Effector CD4-positive, alpha-beta T cell (primary cell): ENCODE measurements at regions not wholly inside any gene's neighbourhood (a gene's known extent, or its start where the extent isn't known, plus 50 kb on each side); places are given as distances from the start of the nearest gene placed in this dataset.
"Not testable (repeated sequence)": the region's sequence is repeated elsewhere in the genome, so short reads cannot be mapped to it uniquely, and the experiment has no call there.

Experiments used
- DNase-seq: peaks from one replicate; pipeline ENCODE4 v3.0.0-alpha.2; 2020

DNA sequence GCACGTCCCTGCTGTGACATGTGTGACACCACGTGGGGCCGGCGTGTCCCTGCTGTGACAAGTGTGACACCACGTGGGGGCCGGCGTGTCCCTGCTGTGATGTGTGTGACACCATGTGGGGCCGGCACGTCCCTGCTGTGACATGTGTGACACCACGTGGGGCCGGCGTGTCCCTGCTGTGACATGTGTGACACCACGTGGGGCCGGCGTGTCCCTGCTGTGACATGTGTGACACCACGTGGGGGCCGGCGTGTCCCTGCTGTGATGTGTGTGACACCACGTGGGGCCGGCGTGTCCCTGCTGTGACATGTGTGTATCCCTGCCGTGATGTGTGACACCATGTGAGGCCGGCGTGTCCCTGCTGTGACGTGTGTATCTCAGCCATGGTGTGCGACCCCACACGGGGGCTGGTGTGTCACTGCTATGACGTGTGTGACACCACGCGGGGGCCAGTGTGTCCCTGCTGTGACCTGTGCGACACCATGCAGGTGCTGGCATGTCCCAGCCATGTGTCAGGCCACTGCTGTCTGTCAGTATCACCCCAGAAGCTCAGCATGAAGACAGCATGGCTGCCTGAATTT lies 401.7 kb downstream of the SMOC2 start:
- not testable (repeated sequence) for DNase-seq

DNA sequence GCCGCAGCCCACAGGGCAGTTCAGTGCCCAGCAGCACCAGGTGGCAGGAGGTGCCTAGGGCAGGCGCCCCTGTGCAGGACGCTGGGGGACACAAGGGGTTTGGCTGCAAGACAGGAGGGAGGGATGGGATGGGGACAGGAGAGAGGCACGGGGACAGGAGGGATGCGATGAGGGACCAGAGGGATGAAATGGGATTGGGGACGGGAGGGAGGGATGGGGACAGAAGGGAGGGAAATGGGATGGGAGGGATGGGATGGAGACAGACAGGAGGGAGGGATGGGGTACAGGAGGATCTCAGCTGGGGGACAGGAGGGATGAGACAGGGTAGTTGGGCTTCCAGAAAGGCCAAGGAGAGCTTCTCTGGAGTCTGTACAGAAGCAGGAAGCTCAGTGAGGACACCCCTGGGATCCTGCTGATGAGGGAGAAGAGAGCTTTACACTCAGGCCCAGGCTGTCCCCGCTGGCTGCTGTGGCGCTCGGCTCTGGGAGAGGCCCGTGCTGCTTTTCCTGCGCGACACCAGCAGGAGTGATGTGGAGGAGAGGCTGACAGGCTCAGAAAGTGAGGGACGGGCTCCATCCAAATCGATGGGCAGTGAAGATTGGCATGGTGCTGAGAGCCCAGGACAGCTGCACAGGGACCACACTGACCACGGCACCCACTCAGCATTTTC lies 400.8 kb downstream of the SMOC2 start:
- DNase-seq, result no peak

DNA sequence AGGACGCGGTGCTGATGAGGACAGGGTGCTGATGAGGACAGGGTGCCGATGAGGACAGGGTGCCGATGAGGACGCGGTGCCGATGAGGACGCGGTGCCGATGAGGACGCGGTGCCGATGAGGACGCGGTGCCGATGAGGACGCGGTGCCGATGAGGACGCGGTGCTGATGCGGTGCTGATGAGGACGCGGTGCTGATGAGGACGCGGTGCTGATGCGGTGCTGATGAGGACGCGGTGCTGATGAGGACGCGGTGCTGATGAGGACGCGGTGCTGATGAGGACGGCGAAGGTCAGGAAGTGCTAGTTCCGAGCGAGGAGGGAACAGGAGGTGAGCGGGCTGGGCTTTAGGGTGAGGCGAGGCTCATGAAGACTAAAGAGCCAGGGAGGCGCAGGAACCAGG lies 399.9 kb downstream of the SMOC2 start:
- DNase-seq, result not testable (repeated sequence)

DNA sequence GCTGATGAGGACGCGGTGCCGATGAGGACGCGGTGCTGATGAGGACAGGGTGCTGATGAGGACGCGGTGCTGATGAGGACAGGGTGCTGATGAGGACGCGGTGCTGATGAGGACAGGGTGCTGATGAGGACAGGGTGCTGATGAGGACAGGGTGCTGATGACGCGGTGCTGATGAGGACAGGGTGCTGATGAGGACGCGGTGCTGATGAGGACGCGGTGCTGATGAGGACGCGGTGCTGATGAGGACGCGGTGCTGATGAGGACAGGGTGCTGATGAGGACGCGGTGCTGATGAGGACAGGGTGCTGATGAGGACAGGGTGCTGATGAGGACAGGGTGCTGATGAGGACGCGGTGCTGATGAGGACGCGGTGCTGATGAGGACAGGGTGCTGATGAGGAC lies 399.3 kb downstream of the SMOC2 start:
- DNase-seq, result not testable (repeated sequence)

DNA sequence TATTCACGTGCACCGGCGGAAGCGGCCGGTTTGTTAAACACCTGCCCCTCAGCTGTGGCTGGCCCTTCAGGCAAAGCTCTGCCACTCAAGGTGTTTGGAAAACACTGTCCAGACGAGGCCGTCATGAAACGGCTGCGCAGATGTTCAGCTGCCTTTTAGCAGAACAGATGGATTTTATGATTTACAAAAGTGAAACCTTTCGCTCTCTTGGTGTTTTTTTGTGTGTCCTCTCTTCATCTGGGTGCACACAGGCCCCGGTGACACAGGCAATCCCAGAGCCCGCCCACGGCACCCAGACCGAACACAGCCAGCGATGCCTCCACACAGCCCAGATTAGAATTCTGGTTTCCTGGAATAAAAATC lies 397.0 kb downstream of the SMOC2 start:
- DNase-seq, result no peak

DNA sequence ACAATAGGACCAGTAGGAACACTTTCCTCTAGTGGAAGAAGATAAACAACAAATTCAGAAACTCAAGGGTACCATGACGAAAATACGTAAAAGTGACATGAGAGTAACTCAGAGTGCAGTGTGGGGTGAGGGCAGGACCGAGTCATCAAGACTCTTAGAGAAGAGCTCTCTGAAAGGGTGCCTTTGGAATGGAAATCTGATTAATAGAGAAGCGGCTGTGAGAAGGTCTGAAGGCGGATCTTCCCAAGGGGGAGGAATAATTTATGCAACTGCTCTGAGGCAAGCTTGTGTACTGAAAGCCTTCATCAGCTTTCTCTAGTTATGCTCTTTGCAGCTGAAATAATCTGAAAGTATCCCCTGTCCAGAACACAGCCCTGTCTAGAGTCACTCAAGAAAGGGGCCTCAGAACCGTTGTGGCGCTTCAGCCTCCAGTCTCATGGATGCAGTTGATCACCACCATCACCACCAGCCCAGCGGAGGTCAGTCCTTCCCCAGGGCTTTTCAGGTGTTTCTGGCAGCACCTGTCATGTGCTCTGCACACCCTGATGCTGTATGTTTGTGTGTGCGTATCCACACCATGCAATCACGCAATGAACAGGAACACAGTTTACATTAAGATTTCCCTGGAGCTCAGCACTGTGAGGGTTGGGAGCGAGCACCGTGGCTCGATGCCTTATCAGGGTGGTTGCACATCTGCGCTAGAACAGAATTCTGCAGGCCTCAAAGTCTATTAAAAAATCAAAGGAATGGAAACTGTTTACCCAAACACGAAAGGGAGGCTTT lies 396.5 kb downstream of the SMOC2 start:
- no peak for DNase-seq

DNA sequence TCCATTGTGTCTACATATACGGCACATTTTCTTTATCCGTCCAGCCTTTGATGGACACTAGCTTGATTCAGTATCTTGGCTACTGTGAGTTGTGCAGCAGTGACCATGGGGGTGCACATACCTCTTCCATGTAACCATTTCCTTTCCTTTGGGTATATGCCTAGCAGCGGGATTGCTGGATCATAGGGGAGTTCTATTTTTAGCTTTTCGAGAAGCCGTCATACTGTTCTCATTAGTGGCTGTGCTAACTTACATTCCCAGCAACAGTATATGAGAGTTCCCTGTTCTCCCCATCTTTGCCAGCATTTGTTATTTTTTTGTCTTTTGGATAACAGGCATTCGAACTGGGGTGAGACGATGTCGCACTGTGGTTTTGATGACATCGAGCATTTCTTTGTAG lies 395.0 kb downstream of the SMOC2 start:
- no peak for DNase-seq

DNA sequence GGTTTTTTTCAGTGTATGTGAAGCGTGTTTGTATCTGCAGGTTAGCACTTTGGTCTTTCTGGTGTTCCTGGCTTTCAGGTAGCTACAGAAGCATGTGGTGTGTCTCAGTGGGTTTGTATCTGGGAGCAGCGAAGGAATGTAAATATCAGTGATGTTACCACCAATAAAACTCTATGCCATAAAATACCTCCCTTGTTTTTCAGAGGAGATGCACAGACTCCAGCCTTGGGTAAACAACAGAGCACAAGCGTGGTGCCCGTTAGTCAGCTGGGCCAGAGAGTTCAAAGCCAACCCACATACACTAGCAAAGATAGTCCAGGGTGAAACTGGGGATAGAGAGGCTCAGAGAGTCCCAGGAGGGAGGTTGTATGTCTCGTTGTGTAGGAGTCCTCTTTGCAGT lies 393.8 kb downstream of the SMOC2 start:
- DNase-seq, result no peak

DNA sequence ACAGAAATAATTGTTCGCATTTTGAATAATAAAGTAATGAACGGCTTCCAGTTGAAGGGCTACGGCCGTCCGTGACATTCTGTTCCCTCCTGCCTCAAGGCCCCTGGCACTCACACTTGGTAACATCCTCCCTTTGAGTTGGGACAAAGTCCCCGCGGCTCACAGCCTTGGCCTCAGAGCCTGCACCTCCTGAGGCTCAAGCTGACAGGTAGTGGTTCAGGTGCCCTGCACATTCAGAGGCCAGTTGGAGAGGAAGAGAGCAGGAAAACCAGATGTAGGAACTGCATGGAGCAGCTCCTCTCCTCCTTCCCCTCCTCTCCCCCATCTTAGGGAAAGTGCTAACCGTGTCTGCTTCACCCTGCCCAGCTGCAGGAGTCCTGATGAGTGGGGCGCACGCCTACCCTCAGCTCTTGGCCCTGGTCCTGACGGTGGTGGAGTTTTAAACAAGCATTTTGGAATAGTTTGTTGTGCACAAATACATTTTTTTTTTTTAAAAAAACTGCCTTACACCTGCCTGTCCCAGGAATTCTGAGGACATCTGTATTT lies 393.1 kb downstream of the SMOC2 start:
- DNase-seq, result no peak

DNA sequence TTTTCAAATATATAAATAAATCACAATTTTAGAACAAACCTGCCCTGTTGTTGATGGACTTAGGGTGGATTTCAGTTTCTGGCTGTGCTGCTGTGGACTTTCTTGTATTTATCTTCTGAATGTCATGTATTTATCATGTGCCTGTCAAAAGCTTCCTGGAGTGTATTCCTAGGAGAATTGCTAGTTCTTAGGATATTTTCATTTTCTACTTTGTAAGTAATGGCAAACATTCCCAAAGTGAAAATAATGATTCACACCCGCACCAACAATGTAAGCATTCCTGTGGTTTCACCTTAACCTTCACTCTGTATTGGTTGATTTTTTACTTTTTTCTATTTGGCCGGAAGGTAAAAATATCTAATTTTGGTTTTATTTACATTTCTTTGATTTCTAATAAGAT lies 387.8 kb downstream of the SMOC2 start:
- no peak for DNase-seq

DNA sequence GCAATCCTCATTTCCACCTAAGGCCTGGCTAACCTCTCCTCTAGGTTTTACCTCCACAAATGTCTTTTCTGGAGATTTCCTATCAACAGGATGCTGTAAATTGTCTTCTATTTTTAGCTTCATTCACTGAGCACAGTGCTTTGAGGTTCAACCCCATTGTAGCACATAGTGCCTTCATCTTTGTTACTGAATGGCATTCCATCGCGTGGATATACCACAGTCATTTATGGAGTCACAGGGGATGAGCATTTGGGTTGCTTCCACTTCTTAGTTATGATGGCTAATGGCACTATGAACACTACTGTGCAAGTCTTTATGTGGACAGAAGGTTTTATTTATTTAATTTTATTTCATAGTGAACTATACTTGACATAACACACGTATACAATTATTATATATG lies 387.1 kb downstream of the SMOC2 start:
- no peak for DNase-seq

DNA sequence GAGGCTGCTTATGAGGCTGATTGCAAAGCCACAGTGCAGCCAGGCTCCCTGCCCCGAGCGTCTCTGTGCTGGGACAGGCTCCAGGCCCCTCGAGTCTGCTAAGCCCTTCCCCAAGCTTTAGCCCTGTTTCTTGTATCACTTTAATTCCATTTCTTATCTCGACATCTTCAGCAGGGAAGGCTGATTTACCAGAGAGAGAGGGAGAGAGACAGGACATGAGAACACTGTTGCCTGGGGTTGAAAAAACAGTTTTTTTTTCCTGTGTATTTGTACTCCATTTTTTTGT lies 386.5 kb downstream of the SMOC2 start:
- no peak for DNase-seq

DNA sequence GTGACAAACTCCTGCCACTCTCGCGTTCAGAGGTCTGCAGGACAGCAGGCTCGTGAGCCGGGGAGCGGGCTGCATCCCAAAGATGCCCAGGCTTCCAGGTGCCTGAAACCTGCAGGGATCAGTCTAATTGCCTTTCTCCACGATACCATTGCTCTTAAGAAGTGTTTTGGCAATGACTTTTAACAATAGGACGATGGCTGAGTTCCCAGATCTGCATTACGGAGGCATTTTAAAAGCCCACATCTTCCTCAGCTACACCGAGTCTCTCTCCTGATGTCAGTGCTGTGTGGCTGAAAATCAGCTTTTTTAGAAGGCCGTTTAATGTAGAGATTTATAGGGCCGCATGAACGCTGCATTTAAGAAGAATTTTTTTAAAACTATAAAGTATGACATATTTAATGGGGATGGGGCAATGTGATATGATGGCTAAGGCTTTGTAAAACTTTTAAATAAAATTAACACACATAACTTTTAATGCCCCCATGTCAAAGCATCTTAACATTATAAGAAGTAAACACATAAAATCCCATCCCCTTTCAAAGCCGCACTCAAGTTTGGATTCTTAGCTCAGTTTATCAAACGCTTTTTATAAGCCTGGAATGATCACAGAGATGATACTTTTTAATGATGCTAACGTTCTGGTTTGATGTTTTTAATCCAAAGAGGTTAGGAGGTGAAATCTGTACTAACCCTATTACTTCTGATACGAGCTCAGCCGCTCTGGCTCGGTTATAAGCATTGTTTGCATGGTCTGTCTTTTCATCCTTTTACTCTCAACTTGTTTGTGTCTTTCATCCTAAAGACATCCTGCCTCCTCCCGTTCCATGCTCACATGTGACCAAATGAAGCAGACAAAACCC lies 386.0 kb downstream of the SMOC2 start:
- no peak for DNase-seq

DNA sequence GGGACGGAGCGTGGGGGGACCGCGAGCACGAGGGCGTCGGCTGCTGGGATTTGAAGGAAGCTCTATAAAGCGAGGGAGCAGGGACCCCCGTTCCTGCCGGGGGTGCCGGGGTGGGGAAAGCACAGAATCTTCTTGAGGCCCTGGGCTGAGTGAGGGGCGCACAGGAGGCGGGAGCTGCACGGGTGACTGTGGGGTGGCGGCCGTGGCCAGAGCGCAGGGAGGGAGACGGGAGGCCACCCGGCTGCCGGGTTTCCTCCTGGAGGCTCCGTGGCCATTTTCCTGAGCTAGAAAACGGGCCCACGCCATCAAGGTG lies 385.1 kb downstream of the SMOC2 start:
- no peak for DNase-seq

DNA sequence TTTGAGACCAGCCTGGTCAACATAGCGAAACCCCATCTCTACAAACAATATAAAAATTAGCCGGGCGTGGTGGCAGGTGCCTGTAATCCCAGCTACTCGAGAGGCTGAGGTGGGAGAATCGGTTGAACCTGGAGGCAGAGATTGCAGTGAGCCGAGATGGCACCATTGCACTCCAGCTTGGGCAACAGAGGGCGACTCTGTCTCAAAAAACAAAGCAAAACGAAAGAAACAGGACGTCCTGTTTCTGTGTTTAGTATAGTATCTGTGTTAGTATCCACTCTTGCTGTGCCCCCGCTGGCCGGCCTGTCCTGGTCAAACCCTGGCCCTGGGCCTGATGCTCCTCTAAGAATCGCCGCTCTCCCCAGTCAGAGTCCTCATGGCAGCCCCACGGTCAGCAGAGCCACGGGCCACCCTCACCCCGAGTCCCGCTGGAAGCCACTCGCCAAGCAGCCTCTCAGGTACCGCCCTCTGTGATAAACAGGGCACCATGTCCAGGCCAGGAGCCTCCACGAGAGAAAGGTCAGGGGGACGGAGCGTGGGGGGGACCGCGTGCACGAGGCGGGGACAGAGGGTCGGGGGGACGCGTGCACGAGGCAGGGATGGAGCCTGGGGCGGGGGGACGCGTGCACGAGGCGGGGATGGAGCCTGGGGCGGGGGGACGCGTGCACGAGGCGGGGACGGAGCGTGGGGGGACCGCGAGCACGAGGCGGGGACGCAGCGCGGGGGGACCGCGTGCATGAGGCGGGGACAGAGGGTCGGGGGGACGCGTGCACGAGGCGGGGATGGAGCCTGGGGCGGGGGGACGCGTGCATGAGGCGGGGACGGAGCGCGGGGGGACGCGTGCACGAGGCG lies 384.5 kb downstream of the SMOC2 start:
- no peak for DNase-seq

DNA sequence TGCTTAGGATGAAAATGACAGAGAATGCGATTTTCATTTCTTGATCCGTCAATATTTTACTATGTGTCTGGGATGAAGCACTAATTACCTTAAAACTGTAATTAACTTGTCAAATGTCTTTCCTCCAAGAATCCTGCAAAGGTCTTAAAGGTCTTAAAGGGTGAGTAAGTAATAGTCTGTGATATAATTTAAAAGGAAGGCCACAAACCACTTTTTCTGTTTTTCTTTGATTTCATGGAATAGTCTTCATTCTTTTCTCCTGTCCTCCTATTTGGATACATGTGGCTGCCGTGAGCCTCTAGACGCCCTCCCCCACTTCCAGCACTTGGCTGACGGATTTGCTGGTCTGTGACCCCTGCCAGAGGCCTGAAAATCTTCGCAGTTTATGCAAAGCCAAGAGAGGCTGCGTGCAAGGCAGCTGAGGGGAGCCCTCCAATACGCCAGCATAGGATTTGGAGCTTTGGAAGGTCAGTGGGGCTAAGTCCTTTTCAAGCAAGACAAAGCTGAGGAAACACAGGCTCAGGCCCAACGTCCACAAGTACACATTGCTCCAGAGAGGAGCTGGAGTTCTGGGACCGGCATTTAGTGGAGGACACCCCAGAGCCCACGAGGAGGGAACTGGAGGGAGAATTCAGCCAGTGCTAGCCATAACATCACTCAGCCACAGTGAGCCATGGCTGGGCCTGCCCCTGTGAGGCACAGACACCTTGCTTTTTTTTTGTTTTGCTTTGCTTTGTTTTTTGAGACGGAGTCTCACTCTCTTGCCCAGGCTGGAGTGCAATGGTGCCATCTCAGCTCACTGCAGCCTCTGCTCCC lies 382.6 kb downstream of the SMOC2 start:
- DNase-seq, result no peak

DNA sequence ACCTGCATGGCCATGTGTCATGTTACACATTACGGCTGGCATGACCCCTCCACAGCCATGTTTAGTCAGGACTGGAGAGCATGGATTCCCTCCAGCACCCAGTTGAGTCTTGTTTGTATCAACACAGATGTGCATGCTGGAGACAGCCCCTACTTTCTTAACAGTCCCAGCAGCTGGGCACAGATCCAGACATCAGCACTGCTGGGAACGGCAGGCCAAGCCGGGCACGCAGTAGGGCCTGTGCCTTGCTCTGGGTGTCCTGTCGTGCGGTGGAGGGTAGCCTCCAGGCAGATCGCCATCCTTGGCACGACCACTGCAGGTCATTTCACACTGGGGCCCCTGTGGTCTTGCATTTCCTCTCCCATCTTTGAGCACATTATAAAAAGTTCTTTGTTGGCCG lies 381.4 kb downstream of the SMOC2 start:
- DNase-seq, result no peak

DNA sequence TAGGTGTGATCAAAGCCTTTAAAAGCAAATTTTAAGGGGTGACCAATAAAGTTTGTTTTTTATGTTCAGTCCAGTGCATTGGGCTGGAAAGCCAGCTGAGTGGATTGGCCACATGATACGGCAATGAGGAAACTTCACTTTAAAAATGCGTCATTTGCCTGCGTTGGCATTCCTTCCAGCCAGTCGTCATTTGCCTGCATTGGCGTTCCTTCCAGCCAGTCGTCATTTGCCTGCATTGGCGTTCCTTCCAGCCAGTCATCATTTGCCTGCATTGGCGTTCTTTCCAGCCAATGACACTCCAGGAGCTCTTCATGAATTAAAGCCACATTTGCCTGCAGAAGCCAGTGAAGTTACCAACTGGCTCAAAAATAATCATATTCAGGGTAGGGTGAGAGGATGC lies 378.6 kb downstream of the SMOC2 start:
- no peak for DNase-seq

DNA sequence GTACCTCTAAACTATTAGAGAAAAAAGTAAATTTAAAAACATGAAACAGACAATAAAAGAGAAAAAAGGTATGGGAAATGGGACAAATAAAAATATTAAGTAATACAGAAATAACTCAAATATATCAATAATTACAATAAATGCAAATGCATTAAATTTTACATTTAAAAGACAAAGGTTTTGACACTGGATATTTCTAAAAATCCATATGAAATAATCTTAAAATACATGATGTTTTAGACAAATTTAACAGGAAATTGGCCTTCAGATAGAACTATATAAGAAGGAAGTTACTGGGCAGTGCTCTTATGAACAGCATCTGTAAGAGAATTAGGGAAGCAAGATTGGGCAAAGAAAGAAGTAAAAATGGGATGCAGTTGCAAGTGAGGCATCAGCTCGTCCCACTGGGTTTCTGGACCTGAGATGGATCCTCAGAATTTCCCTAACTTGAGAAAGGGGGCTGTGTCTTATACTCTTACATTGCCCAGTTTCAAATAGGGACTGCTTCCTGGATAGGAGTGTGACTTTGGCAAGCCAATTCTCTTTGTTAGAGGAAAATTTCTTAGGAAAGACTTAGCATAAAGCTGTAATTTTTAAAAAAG lies 376.7 kb downstream of the SMOC2 start:
- no peak for DNase-seq

DNA sequence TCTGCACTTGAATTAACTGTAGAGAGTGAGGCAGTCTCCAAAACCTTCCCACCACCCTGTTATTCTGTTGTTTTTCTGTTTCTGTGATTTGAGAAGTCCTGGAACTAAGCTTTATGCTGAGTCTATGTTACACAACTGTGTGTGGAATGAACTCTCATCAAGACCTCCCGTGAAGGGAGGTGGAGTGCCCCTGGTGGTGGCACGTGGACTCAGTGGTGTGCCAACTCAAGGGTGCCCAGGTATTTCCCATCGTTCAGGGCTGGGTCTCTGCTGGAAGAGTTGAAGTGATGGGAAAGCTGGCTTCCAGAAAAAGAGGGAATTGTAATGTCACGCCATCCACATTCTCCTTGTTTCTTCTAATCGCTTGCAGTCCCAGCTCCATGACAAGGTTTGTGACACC lies 374.2 kb downstream of the SMOC2 start:
- no peak for DNase-seq

DNA sequence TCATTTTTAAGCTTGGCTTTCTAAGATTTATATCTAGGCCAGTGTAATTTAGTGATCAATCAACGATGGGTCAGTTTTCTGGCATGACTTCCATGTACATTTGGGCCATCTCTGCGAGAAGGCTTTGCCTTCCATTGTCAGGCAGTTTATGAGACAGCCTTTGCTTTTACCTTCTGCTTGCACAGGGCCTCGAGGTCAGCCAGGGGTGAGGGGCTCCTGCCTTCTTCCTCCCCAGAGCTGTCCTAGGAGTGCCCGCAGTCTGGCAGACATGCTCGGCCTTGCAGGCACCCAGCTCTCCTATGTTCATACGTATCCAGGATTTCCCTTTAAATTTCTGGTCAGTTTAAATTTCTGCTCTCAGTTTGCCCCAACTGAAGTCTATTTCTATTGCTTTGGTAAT lies 367.2 kb downstream of the SMOC2 start:
- DNase-seq, result no peak
